ENCODE measurements at regions not wholly inside any gene's neighbourhood (a gene's known extent, or its start where the extent isn't known, plus 50 kb on each side); places are given as distances from the start of the nearest gene placed in this dataset.

GRCh38 chr3:6640907-6641306 lies 220.0 kb upstream of the GRM7 start:
- Histone ChIP-seq H3K27me3 (ENCODE audit: control insufficient read depth, insufficient read depth, low read length) (no peaks in the 10 kb centered on the region), H3K4me3 (ENCODE audit: low read depth, low read length) (no peak overlapping the region), H3K36me3 (ENCODE audit: control insufficient read depth, insufficient read depth, low read length) (no peaks in the 10 kb centered on the region)
- TF ChIP-seq, protein P1, sequence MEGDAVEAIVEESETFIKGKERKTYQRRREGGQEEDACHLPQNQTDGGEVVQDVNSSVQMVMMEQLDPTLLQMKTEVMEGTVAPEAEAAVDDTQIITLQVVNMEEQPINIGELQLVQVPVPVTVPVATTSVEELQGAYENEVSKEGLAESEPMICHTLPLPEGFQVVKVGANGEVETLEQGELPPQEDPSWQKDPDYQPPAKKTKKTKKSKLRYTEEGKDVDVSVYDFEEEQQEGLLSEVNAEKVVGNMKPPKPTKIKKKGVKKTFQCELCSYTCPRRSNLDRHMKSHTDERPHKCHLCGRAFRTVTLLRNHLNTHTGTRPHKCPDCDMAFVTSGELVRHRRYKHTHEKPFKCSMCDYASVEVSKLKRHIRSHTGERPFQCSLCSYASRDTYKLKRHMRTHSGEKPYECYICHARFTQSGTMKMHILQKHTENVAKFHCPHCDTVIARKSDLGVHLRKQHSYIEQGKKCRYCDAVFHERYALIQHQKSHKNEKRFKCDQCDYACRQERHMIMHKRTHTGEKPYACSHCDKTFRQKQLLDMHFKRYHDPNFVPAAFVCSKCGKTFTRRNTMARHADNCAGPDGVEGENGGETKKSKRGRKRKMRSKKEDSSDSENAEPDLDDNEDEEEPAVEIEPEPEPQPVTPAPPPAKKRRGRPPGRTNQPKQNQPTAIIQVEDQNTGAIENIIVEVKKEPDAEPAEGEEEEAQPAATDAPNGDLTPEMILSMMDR (IDR thresholded peaks at IDR 0.05; ENCODE audit: insufficient read depth, low read depth, low read length): no peak
- no peak for DNase-seq (ENCODE audit: low read depth)
- ChIA-PET POLR2A (no interaction called here), CTCF (no interaction called here)

GRCh38 chr3:6644070-6644929 lies 216.6 kb upstream of the GRM7 start:
- Histone ChIP-seq H3K36me3 (ENCODE audit: control insufficient read depth, insufficient read depth, low read length) (no peaks in the 10 kb centered on the region), H3K27me3 (ENCODE audit: control insufficient read depth, insufficient read depth, low read length) (no peaks in the 10 kb centered on the region), H3K4me3 (ENCODE audit: low read depth, low read length) (no peak overlapping the region)
- POLR2A ChIA-PET: no interaction called here
- TF ChIP-seq, protein P1 (IDR thresholded peaks at IDR 0.05; ENCODE audit: insufficient read depth, low read depth, low read length): no peak
- CTCF ChIA-PET: no interaction called here
- DNase-seq (ENCODE audit: low read depth): no peak

GRCh38 chr3:6654670-6655069 lies 206.2 kb upstream of the GRM7 start:
- no peak for DNase-seq (ENCODE audit: low read depth)
- CTCF ChIA-PET: no interaction called here
- TF ChIP-seq, protein P1 (IDR thresholded peaks at IDR 0.05; ENCODE audit: insufficient read depth, low read depth, low read length): no peak
- H3K36me3 ChIP-seq (ENCODE audit: control insufficient read depth, insufficient read depth, low read length): no peaks in the 10 kb centered on the region
- H3K27me3 ChIP-seq (ENCODE audit: control insufficient read depth, insufficient read depth, low read length): no peaks in the 10 kb centered on the region
- POLR2A ChIA-PET: no interaction called here
- H3K4me3 ChIP-seq (ENCODE audit: low read depth, low read length): no peak overlapping the region

DNA sequence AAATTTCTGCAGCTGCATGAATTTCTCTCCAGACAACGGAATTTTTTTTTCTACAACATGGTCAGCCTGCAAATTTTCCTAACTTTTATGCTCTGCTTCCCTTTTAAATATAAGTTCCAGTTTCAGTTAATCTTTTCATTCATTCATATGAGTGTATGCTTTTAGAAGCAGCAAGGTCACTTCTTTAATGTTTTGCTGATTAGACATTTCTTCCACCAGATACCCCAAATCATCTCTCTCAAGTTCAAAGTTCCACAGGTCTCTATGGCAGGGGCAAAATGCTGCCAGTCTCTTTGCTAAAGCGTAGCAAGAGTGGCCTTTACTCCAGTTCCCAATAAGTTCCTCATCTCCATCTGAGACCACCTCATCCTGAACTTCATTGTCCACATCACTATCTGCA lies 205.6 kb upstream of the GRM7 start:
- Histone ChIP-seq H3K36me3 (ENCODE audit: control insufficient read depth, insufficient read depth, low read length) (no peaks in the 10 kb centered on the region), H3K27me3 (ENCODE audit: control insufficient read depth, insufficient read depth, low read length) (no peaks in the 10 kb centered on the region), H3K4me3 (ENCODE audit: low read depth, low read length) (no peak overlapping the region)
- POLR2A ChIA-PET: no interaction called here
- CTCF ChIA-PET: no interaction called here
- no peak for DNase-seq (ENCODE audit: low read depth)
- TF ChIP-seq, protein P1 (IDR thresholded peaks at IDR 0.05; ENCODE audit: insufficient read depth, low read depth, low read length): no peak

- no peaks in the 10 kb centered on the region for H3K27me3 ChIP-seq (ENCODE audit: control insufficient read depth, insufficient read depth, low read length)
- ChIA-PET POLR2A (no interaction called here), CTCF (no interaction called here)
- H3K4me3 ChIP-seq (ENCODE audit: low read depth, low read length): no peak overlapping the region
- TF ChIP-seq, protein P1 (IDR thresholded peaks at IDR 0.05; ENCODE audit: insufficient read depth, low read depth, low read length): no peak
- no peaks in the 10 kb centered on the region for H3K36me3 ChIP-seq (ENCODE audit: control insufficient read depth, insufficient read depth, low read length)
- DNase-seq (ENCODE audit: low read depth): no peak
Observed at GRCh38 chr3:6657591-6657990, 203.3 kb upstream of the GRM7 start.

Data from BJ (cell line).